Upper lobe of left lung (tissue), 4 donors: ENCODE measurements at regions not wholly inside any gene's neighbourhood (a gene's known extent, or its start where the extent isn't known, plus 50 kb on each side); places are given as distances from the start of the nearest gene placed in this dataset.

ENCODE experiments used
- CTCF ChIP-seq, 6 experiments: fragments of 450-650 bp in 4 of 6; fragments of 200-600 bp in 2 of 6; sonication (generic) in 2 of 6; IDR thresholded peaks; one replicate each; pipeline ENCODE4 v1.5.1; 2016 to 2019; ENCODE audit warnings: antibody characterized with exemption in 6 of 6
- EP300 ChIP-seq, 4 donors: sonication (generic); formaldehyde crosslinking; IDR thresholded peaks; one replicate each; pipeline ENCODE4 v1.5.1; 2017; ENCODE audit warnings: antibody characterized with exemption in 4 of 4, control low read depth in 2 of 4
- POLR2A ChIP-seq, 4 donors: fragments of 450-650 bp; IDR thresholded peaks; one replicate each; pipeline ENCODE4 v1.5.1; 2016 to 2017; ENCODE audit warnings: antibody characterized with exemption in 4 of 4, mild to moderate bottlenecking in 2 of 4
- POLR2AphosphoS5 ChIP-seq, 2 donors: sonication (generic); formaldehyde crosslinking; IDR thresholded peaks; one replicate each; pipeline ENCODE4 v1.5.1; 2017; ENCODE audit warnings: antibody characterized with exemption in 2 of 2

DNA sequence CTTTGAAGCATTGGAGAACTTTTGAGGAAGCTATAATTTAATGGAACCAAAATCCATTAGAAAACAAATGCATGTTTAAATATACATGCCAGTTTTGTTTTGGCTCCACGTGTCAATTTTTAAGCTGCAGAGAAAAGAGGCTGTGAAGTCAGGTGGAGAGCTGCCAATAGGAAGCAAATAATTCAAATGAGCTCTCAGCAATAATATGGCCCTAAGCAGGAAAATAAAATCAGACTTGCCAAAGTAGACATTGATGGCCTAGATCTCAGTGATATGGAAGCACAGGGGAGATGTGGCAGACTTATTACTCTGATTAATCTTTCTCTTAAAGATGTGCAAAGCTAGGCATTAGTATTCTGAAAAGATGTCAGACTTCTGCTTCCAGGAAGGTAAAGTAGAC lies 769.8 kb upstream of the NDST4 start:
- TF ChIP-seq CTCF (IDR thresholded peaks at IDR 0.05) (no peak), EP300 (IDR thresholded peaks at IDR 0.05) (no peak), POLR2A (IDR thresholded peaks at IDR 0.05) (no peak), POLR2AphosphoS5 (IDR thresholded peaks at IDR 0.05) (no peak)
